Adrenal gland (tissue), 5 donors: ENCODE measurements at regions not wholly inside any gene's neighbourhood (a gene's known extent, or its start where the extent isn't known, plus 50 kb on each side); places are given as distances from the start of the nearest gene placed in this dataset.

Experiments used
- CTCF ChIP-seq, 6 experiments: fragments of 450-650 bp in 4 of 6; fragments of 200-600 bp in 2 of 6; sonication (generic) in 1 of 6; IDR thresholded peaks; 1 replicate in 5 of 6; 2 replicates in 1 of 6; pipeline versions ENCODE4 v1.5.1 to v1.8.0; 2016 to 2021; ENCODE audit warnings: antibody characterized with exemption in 6 of 6, mild to moderate bottlenecking in 2 of 6, moderate library complexity in 1 of 6
- POLR2A ChIP-seq, 2 donors: fragments of 450-650 bp; IDR thresholded peaks; one replicate each; pipeline ENCODE4 v1.6.1; 2017; ENCODE audit warnings: antibody characterized with exemption in 2 of 2, mild to moderate bottlenecking in 2 of 2, moderate library complexity in 1 of 2
- donor health status: DM: no; HTN: no; CAD: no.

GRCh38 chr7:110105307-110105706 lies 985.6 kb upstream of the LRRN3 start:
- TF ChIP-seq CTCF (IDR thresholded peaks at IDR 0.05) (no peak), POLR2A (IDR thresholded peaks at IDR 0.05) (no peak)
